Smooth muscle cell (in vitro differentiated cells): ENCODE measurements at regions not wholly inside any gene's neighbourhood (a gene's known extent, or its start where the extent isn't known, plus 50 kb on each side); places are given as distances from the start of the nearest gene placed in this dataset.

Experiments used
- DNase-seq: peaks from one replicate; lab custom pipeline; 2025; ENCODE audit not compliant: unreplicated experiment; lab: John Stamatoyannopoulos, UW
- H2AFZ ChIP-seq: fragments of 200-600 bp; sonication (generic); 2 replicates; pipeline ENCODE4 v1.6.0; 2016; ENCODE audit warnings: antibody characterized with exemption, low read depth, mild to moderate bottlenecking
- H3F3A ChIP-seq: fragments of 200-600 bp; sonication (generic); 2 replicates; pipeline ENCODE4 v1.6.0; 2017; ENCODE audit warnings: antibody characterized with exemption, low read depth
- H3K27ac ChIP-seq: fragments of 200-600 bp; sonication (generic); 2 replicates; pipeline ENCODE4 v1.5.1; 2016; ENCODE audit warnings: low read depth, mild to moderate bottlenecking
- H3K27me3 ChIP-seq: fragments of 200-600 bp; sonication (generic); 2 replicates; pipeline ENCODE4 v1.6.1; 2016; ENCODE audit warnings: low read depth, mild to moderate bottlenecking
- H3K36me3 ChIP-seq: fragments of 200-600 bp; sonication (generic); 2 replicates; pipeline ENCODE4 v1.5.1; 2016; ENCODE audit warnings: low read depth
- H3K4me1 ChIP-seq: fragments of 200-600 bp; sonication (generic); 2 replicates; pipeline ENCODE4 v1.5.1; 2016; ENCODE audit warnings: low read depth
- H3K4me2 ChIP-seq: fragments of 200-600 bp; sonication (generic); 2 replicates; pipeline ENCODE4 v1.6.0; 2016; ENCODE audit warnings: mild to moderate bottlenecking
- H3K4me3 ChIP-seq: fragments of 200-600 bp; sonication (generic); 2 replicates; pipeline ENCODE4 v1.5.1; 2016; ENCODE audit warnings: mild to moderate bottlenecking
- H3K79me2 ChIP-seq: fragments of 200-600 bp; sonication (generic); 2 replicates; pipeline ENCODE4 v1.6.0; 2016; ENCODE audit warnings: low read depth, mild to moderate bottlenecking
- H3K9ac ChIP-seq: fragments of 200-600 bp; sonication (generic); 2 replicates; pipeline ENCODE4 v1.6.0; 2016; ENCODE audit warnings: low read depth
- H3K9me3 ChIP-seq: fragments of 200-600 bp; sonication (generic); replicated peaks from 2 replicates; pipeline ENCODE4 v1.5.1; 2016; ENCODE audit warnings: low read depth
- H4K20me1 ChIP-seq: fragments of 200-600 bp; sonication (generic); 2 replicates; pipeline ENCODE4 v1.6.0; 2016; ENCODE audit warnings: low read depth
- CTCF ChIP-seq: fragments of 200-600 bp; sonication (generic); IDR thresholded peaks from 2 replicates; pipeline ENCODE4 v1.5.1; 2017; ENCODE audit warnings: borderline replicate concordance, mild to moderate bottlenecking, antibody characterized with exemption; ENCODE audit not compliant: insufficient read depth, poor library complexity, severe bottlenecking
- WGBS: methylation state at CpG from one replicate; pipeline ENCODE4 v1.1.7; 2016; ENCODE audit warnings: low lambda C conversion rate; 5-methylcytosine and 5-hydroxymethylcytosine counted together

GRCh38 chr10:128254476-128254875 lies 128.3 kb upstream of the MKI67 start:
- no peaks in the 10 kb centered on the region for H3K9me3 ChIP-seq
- H3K36me3 ChIP-seq: no peaks in the 10 kb centered on the region
- DNase-seq: no peak
- H3F3A ChIP-seq: no peaks in the 10 kb centered on the region
- no peak overlapping the region for H2AFZ ChIP-seq
- no peaks in the 10 kb centered on the region for H3K4me1 ChIP-seq
- H3K9ac ChIP-seq: no peak overlapping the region
- no peak overlapping the region for H3K27ac ChIP-seq
- 75% methylated on average over 2 of the region's 2 CpGs for WGBS
- no peak overlapping the region for H3K4me2 ChIP-seq
- no peaks in the 10 kb centered on the region for H4K20me1 ChIP-seq
- peaks cover 1% of the 10 kb centered on the region for H3K27me3 ChIP-seq
- H3K4me3 ChIP-seq: no peak overlapping the region
- H3K79me2 ChIP-seq: no peaks in the 10 kb centered on the region
- TF ChIP-seq CTCF: no peak

- Histone ChIP-seq H4K20me1 (no peaks in the 10 kb centered on the region), H3K4me1 (no peaks in the 10 kb centered on the region), H3K9me3 (no peaks in the 10 kb centered on the region), H3K4me3 (no peak overlapping the region), H3K27ac (no peak overlapping the region), H3K4me2 (no peak overlapping the region), H3K9ac (no peak overlapping the region), H3K27me3 (peaks cover 7% of the 10 kb centered on the region), H3K79me2 (no peaks in the 10 kb centered on the region), H2AFZ (no peak overlapping the region), H3F3A (no peaks in the 10 kb centered on the region), H3K36me3 (no peaks in the 10 kb centered on the region)
- no peak for DNase-seq
- no peak for TF ChIP-seq CTCF
- WGBS: 96% methylated on average over 2 of the region's 2 CpGs
These were observed 131.2 kb upstream of the MKI67 start for GRCh38 chr10:128257428-128257827.

- H3K79me2 ChIP-seq: no peaks in the 10 kb centered on the region
- H4K20me1 ChIP-seq: no peaks in the 10 kb centered on the region
- H3K4me2 ChIP-seq: no peak overlapping the region
- no peak overlapping the region for H3K4me3 ChIP-seq
- H3K27ac ChIP-seq: no peak overlapping the region
- DNase-seq: no peak
- H3F3A ChIP-seq: no peaks in the 10 kb centered on the region
- 87% methylated on average over 3 of the region's 3 CpGs for WGBS
- H3K9me3 ChIP-seq: no peaks in the 10 kb centered on the region
- no peaks in the 10 kb centered on the region for H3K4me1 ChIP-seq
- H3K27me3 ChIP-seq: peaks cover 12% of the 10 kb centered on the region
- H3K9ac ChIP-seq: no peak overlapping the region
- TF ChIP-seq CTCF: no peak
- H3K36me3 ChIP-seq: no peaks in the 10 kb centered on the region
- H2AFZ ChIP-seq: no peak overlapping the region
These were observed 132.3 kb upstream of the MKI67 start for GRCh38 chr10:128258421-128258976.
